ENCODE measurements at regions not wholly inside any gene's neighbourhood (a gene's known extent, or its start where the extent isn't known, plus 50 kb on each side); places are given as distances from the start of the nearest gene placed in this dataset.

DNA sequence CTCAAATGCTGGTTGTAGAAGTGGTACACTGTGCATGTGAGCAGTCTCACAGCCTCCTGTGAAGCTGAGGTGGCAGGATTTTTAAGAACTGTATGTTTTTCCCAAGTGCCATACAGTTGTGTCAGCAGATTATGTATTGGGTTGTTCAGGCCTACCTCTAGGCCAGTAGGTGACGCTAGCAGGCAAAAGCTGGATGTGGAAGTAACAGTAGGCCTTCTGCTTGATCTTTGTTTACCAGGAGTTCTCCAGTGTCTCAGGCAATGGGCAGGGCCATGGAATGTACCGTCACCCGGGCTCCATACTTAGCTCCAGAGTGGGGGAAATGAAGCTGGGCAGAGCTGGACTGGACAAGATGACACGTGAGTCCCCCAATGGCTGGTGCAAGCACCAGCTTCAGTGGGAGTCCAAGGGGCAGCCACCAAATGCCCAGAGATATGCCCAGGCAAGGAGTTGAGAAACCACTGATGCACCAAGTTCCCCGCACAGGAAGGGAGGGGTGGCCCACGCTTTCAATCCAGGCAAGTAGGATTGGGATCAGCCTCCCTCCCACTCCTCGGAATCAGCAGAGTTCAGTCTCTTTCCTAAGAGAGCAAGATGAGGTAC lies 289.7 kb downstream of the HTR1B start:
- TF ChIP-seq CTCF (IDR thresholded peaks at IDR 0.05) (no peak), POLR2A (IDR thresholded peaks at IDR 0.05) (no peak)

Data from Peyer's patch (tissue), 4 donors.